Femur (tissue), 1 donor: ENCODE measurements at regions not wholly inside any gene's neighbourhood (a gene's known extent, or its start where the extent isn't known, plus 50 kb on each side); places are given as distances from the start of the nearest gene placed in this dataset.

Experiments used
- DNase-seq: peaks from one replicate; pipeline ENCODE4 v3.0.0-alpha.2; 2017

- DNase-seq = no peak
Measured at GRCh38 chr11:119519796-119520195, 96.8 kb upstream of the THY1 start.

- peak; percentile 61 for DNase-seq
Measured at GRCh38 chr11:119518746-119519730, 96.1 kb upstream of the THY1 start.

GRCh38 chr11:119515771-119516400 lies 92.9 kb upstream of the THY1 start:
- no peak for DNase-seq

- DNase-seq = no peak
Measured at GRCh38 chr11:119513806-119514170, 90.8 kb upstream of the THY1 start.

- DNase-seq = no peak
Measured at GRCh38 chr11:119513131-119513805, 90.3 kb upstream of the THY1 start.

- DNase-seq = no peak
Measured at GRCh38 chr11:119512369-119512768, 89.4 kb upstream of the THY1 start.

- no peak for DNase-seq
Measured at GRCh38 chr11:119511614-119512306, 88.8 kb upstream of the THY1 start.

- DNase-seq = peak; percentile 64
Measured at GRCh38 chr11:119509969-119510401, 87.0 kb upstream of the THY1 start.

- no peak for DNase-seq
Measured at GRCh38 chr11:119509282-119509841, 86.4 kb upstream of the THY1 start.

- DNase-seq = no peak
Measured at GRCh38 chr11:119506436-119506835, 83.5 kb upstream of the THY1 start.

GRCh38 chr11:119505861-119506260 lies 82.9 kb upstream of the THY1 start:
- no peak for DNase-seq

- DNase-seq = no peak
Measured at GRCh38 chr11:119505071-119505470, 82.1 kb upstream of the THY1 start.

- DNase-seq = no peak
Measured at GRCh38 chr11:119504371-119504770, 81.4 kb upstream of the THY1 start.

- no peak for DNase-seq
Measured at GRCh38 chr11:119501777-119502405, 78.9 kb upstream of the THY1 start.

- DNase-seq = no peak
Measured at GRCh38 chr11:119497717-119498116, 74.7 kb upstream of the THY1 start.

GRCh38 chr11:119496997-119497396 lies 74.0 kb upstream of the THY1 start:
- no peak for DNase-seq

GRCh38 chr11:119496469-119496868 lies 73.5 kb upstream of the THY1 start:
- DNase-seq = no peak

GRCh38 chr11:119493712-119494111 lies 70.7 kb upstream of the THY1 start:
- no peak for DNase-seq

GRCh38 chr11:119491753-119492510 lies 69.0 kb upstream of the THY1 start:
- DNase-seq = no peak

- no peak for DNase-seq
Measured at GRCh38 chr11:119490253-119491006, 67.5 kb upstream of the THY1 start.

GRCh38 chr11:119489087-119489486 lies 66.1 kb upstream of the THY1 start:
- DNase-seq = peak; percentile 4
